K562 (cell line): ENCODE measurements at regions not wholly inside any gene's neighbourhood (a gene's known extent, or its start where the extent isn't known, plus 50 kb on each side); places are given as distances from the start of the nearest gene placed in this dataset.

Experiments
- CXXC5 ChIP-seq: fragments of 250-450 bp; sonication (Bioruptor Pico); IDR thresholded peaks from 2 replicates; pipeline ENCODE4 v1.8.0; 2022; ENCODE audit warnings: inconsistent platforms, mild to moderate bottlenecking, moderate library complexity
- EZH2 ChIP-seq: IDR thresholded peaks from 2 replicates; pipeline ENCODE4 v1.6.1; 2012; ENCODE audit warnings: low read depth, mild to moderate bottlenecking, inconsistent platforms, low read length, borderline replicate concordance
- JUN ChIP-seq, 2 experiments: sonication (generic) in 1 of 2; formaldehyde crosslinking in 1 of 2; IDR thresholded peaks; 2 replicates each; pipeline versions ENCODE4 v1.6.1 to v1.8.0; 2012 to 2022; ENCODE audit warnings: borderline replicate concordance in 2 of 2, mild to moderate bottlenecking in 2 of 2, improper control_type of control experiment in 1 of 2, low read depth in 1 of 2, low read length in 1 of 2, missing genetic modification reagents in 1 of 2
- KLF6 ChIP-seq: fragments of 250-450 bp; sonication (Bioruptor Pico); IDR thresholded peaks from 2 replicates; pipeline ENCODE4 v1.4.0; 2020; ENCODE audit warnings: mild to moderate bottlenecking, moderate library complexity, borderline replicate concordance
- SMARCC2 ChIP-seq: fragments of 450-650 bp; IDR thresholded peaks from 2 replicates; pipeline ENCODE4 v1.6.1; 2017; ENCODE audit warnings: antibody characterized with exemption, moderate library complexity, mild to moderate bottlenecking, low read depth
- YY1 ChIP-seq, 3 experiments: IDR thresholded peaks; 2 replicates each; pipeline ENCODE4 v1.6.1; 2011; ENCODE audit warnings: low read length in 2 of 3, mild to moderate bottlenecking in 2 of 3, moderate library complexity in 2 of 3, borderline replicate concordance in 1 of 3, control low read depth in 1 of 3, low read depth in 1 of 3; ENCODE audit not compliant: insufficient read depth in 3 of 3, insufficient replicate concordance in 2 of 3, control insufficient read depth in 1 of 3, insufficient read length in 1 of 3; ENCODE audit errors: extremely low read depth in 1 of 3
- TF ChIP-seq, protein P1 (sequence below): sonication (generic); formaldehyde crosslinking; IDR thresholded peaks from 2 replicates; pipeline ENCODE4 v1.8.1; 2023; ENCODE audit warnings: mild to moderate bottlenecking, missing genetic modification reagents, moderate library complexity

DNA sequence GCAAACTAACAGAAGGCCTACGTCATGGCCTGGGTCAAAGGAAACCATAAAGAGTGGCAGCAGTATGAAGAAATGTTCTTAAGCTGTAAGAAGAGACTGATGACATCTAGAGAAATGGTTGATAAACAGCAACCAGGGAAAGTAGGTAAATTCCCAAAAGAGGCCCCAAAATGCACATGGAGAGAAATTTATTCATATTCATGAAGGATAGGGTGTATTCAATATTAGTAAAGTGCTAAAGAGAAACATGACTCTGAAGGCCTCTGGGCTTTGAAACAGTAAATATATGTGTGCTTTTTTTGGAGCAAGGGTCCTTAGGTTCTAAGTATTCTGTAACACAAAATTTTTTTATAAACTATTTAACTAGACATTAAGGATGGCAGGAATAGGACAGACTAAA, 149.7 kb upstream of the GRIA1 start:
- TF ChIP-seq, protein P1, sequence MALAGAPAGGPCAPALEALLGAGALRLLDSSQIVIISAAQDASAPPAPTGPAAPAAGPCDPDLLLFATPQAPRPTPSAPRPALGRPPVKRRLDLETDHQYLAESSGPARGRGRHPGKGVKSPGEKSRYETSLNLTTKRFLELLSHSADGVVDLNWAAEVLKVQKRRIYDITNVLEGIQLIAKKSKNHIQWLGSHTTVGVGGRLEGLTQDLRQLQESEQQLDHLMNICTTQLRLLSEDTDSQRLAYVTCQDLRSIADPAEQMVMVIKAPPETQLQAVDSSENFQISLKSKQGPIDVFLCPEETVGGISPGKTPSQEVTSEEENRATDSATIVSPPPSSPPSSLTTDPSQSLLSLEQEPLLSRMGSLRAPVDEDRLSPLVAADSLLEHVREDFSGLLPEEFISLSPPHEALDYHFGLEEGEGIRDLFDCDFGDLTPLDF (CRISPR knock-in tag): no peak
- TF ChIP-seq JUN (IDR thresholded peaks at IDR 0.05; ENCODE audit: borderline replicate concordance, low read depth, low read length) (no peak), JUN (CRISPR knock-in tag; IDR thresholded peaks at IDR 0.05; ENCODE audit: borderline replicate concordance) (no peak), EZH2 (no peak), CXXC5 (no peak), KLF6 (no peak), SMARCC2 (no peak), YY1 (IDR thresholded peaks at IDR 0.05; ENCODE audit: borderline replicate concordance in 1 of 3, control insufficient read depth in 1 of 3, extremely low read depth in 1 of 3, insufficient read depth in 3 of 3, insufficient read length in 1 of 3, insufficient replicate concordance in 2 of 3, low read depth in 1 of 3, low read length in 2 of 3) (no peak)
